ENCODE measurements at regions not wholly inside any gene's neighbourhood (a gene's known extent, or its start where the extent isn't known, plus 50 kb on each side); places are given as distances from the start of the nearest gene placed in this dataset.
A peak's percentile ranks its signal among the peaks of the same experiment; 100 is the strongest.

GRCh38 chr22:49073873-49074417, 753.7 kb downstream of the BRD1 start:
- POLR2A ChIA-PET, result no interaction called here

DNA sequence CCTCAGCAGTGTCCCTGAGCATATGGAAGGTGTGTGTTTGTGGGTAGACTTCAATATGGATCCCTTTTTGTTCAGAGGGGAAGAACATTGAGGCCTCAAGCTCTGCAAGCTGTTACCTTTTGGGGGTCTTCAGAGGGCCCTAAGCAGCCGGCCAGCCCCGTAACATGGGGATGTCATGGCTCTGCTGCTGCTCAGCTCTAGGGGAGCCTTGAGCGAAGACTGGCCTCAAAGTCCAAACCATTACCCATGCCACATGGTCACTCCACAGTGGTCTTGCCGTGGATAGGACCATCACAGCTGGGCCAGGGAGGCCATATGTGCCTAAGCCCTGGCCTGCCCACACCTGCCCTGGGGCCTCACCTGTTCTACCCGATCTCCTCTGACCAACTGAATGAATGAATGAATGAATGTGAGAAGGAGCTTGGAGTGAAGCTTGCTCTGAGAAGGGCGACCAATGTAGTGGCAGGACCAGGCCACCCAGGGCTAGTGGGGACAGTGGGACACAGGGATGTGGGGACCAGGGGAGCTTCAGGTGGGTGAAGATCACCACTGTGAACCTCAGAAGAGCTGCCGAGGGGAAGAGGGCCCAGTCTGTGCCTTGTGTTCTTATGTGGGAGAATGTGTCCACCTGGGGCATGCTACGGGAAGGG, 754.6 kb downstream of the BRD1 start:
- H3K9me3 ChIP-seq (ENCODE audit: control insufficient read depth, insufficient read depth, low read depth, low read length), result no peaks in the 10 kb centered on the region
- ChIA-PET CTCF (no interaction called here), POLR2A (no interaction called here)
- no peak overlapping the region for H3K27ac ChIP-seq (ENCODE audit: extremely low read depth, low read depth, low read length)
- no peak overlapping the region for H3K4me3 ChIP-seq (ENCODE audit: low read depth, low read length)
- no peaks in the 10 kb centered on the region for H3K4me1 ChIP-seq (ENCODE audit: control insufficient read depth, insufficient read depth, low read length)
- TF ChIP-seq ZNF510 (tag by site-specific recombination; IDR thresholded peaks at IDR 0.05; ENCODE audit: insufficient replicate concordance) (no peak), ZNF19 (tag by site-specific recombination; IDR thresholded peaks at IDR 0.05; ENCODE audit: low read depth) (no peak)
- H3K36me3 ChIP-seq (ENCODE audit: control insufficient read depth in 2 of 2, insufficient read depth in 1 of 2, low read length in 2 of 2), result no peaks in the 10 kb centered on the region

More at GRCh38 chr22:49073873-49074417, 753.7 kb downstream of the BRD1 start:
- CTCF ChIA-PET, result no interaction called here
- Histone ChIP-seq H3K9me3 (ENCODE audit: control insufficient read depth, insufficient read depth, low read depth, low read length) (no peaks in the 10 kb centered on the region), H3K4me3 (ENCODE audit: low read depth, low read length) (no peak overlapping the region), H3K4me1 (ENCODE audit: control insufficient read depth, insufficient read depth, low read length) (no peaks in the 10 kb centered on the region), H3K36me3 (ENCODE audit: control insufficient read depth in 2 of 2, insufficient read depth in 1 of 2, low read length in 2 of 2) (no peaks in the 10 kb centered on the region), H3K27ac (ENCODE audit: extremely low read depth, low read depth, low read length) (no peak overlapping the region)
- no peak for TF ChIP-seq ZNF501 (tag by site-specific recombination; IDR thresholded peaks at IDR 0.05)
- TF ChIP-seq ZNF394 (tag by site-specific recombination; IDR thresholded peaks at IDR 0.05; ENCODE audit: borderline replicate concordance), result no peak
- TF ChIP-seq ZNF521 (tag by site-specific recombination; IDR thresholded peaks at IDR 0.05), result 0 out of 2 replicates have a peak, but pooled peaks have one; percentile 10
- TF ChIP-seq ZNF280C (tag by site-specific recombination; IDR thresholded peaks at IDR 0.05), result 0 out of 2 replicates have a peak, but pooled peaks have one; percentile 48
- TF ChIP-seq, protein P1, sequence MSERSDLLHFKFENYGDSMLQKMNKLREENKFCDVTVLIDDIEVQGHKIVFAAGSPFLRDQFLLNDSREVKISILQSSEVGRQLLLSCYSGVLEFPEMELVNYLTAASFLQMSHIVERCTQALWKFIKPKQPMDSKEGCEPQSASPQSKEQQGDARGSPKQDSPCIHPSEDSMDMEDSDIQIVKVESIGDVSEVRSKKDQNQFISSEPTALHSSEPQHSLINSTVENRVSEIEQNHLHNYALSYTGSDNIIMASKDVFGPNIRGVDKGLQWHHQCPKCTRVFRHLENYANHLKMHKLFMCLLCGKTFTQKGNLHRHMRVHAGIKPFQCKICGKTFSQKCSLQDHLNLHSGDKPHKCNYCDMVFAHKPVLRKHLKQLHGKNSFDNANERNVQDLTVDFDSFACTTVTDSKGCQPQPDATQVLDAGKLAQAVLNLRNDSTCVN (tag by site-specific recombination; optimal IDR thresholded peaks at IDR 0.05), result no peak
- 0 out of 2 replicates have a peak, but pooled peaks have one; percentile 20 for TF ChIP-seq YY2 (tag by site-specific recombination; IDR thresholded peaks at IDR 0.05)
- TF ChIP-seq ZNF311 (tag by site-specific recombination; IDR thresholded peaks at IDR 0.05; ENCODE audit: borderline replicate concordance), result 0 out of 2 replicates have a peak, but pooled peaks have one; percentile 70
- no peak for TF ChIP-seq ZNF19 (tag by site-specific recombination; IDR thresholded peaks at IDR 0.05; ENCODE audit: low read depth)
- TF ChIP-seq ZNF211 (tag by site-specific recombination; IDR thresholded peaks at IDR 0.05; ENCODE audit: low read depth), result no peak
- peak; percentile 24; the same call in 1 of the 2 replicates for TF ChIP-seq ZNF670 (tag by site-specific recombination; IDR thresholded peaks at IDR 0.05; ENCODE audit: low read depth)
- TF ChIP-seq ZXDB (tag by site-specific recombination; IDR thresholded peaks at IDR 0.05), result no peak
- TF ChIP-seq ZNF513 (tag by site-specific recombination; IDR thresholded peaks at IDR 0.05), result peak; percentile 87
- TF ChIP-seq ZNF148 (tag by site-specific recombination; IDR thresholded peaks at IDR 0.05; ENCODE audit: borderline replicate concordance), result peak; percentile 56; the same call in 1 of the 2 replicates
